ENCODE measurements at regions not wholly inside any gene's neighbourhood (a gene's known extent, or its start where the extent isn't known, plus 50 kb on each side); places are given as distances from the start of the nearest gene placed in this dataset.

- no peaks in the 10 kb centered on the region for H3K36me3 ChIP-seq (ENCODE audit: control insufficient read depth in 4 of 4, insufficient read depth in 3 of 4, low read depth in 1 of 4, low read length in 3 of 4)
- WGBS, result 86% methylated on average over 1 of the region's 1 CpG
- no peak overlapping the region for H3K4me3 ChIP-seq (ENCODE audit: low read depth in 1 of 3, low read length in 3 of 3)
- no peak overlapping the region for H3K27ac ChIP-seq (ENCODE audit: low read depth in 1 of 2, low read length in 2 of 2)
- no peaks in the 10 kb centered on the region for H3K9me3 ChIP-seq (ENCODE audit: control insufficient read depth in 4 of 4, low read length in 3 of 4)
- DNase-seq (ENCODE audit: low spot score), result no peak
- no peak overlapping the region for H3K9ac ChIP-seq (ENCODE audit: low read depth in 1 of 2, low read length in 2 of 2)
- TF ChIP-seq ZBTB33 (IDR thresholded peaks at IDR 0.05) (no peak), RXRA (IDR thresholded peaks at IDR 0.05) (no peak)
- H3K27me3 ChIP-seq (ENCODE audit: control insufficient read depth in 4 of 4, insufficient read depth in 4 of 4, low read length in 3 of 4), result no peaks in the 10 kb centered on the region
- no peaks in the 10 kb centered on the region for H3K4me1 ChIP-seq (ENCODE audit: control insufficient read depth in 4 of 4, insufficient read depth in 4 of 4, low read length in 3 of 4)
Measured at GRCh38 chr3:106290304-106290997, 421.6 kb upstream of the CBLB start.

GRCh38 chr3:106293161-106293560, 424.3 kb upstream of the CBLB start:
- no peaks in the 10 kb centered on the region for H3K27me3 ChIP-seq (ENCODE audit: control insufficient read depth in 4 of 4, insufficient read depth in 4 of 4, low read length in 3 of 4)
- H3K9me3 ChIP-seq (ENCODE audit: control insufficient read depth in 4 of 4, low read length in 3 of 4), result no peaks in the 10 kb centered on the region
- H3K4me3 ChIP-seq (ENCODE audit: low read depth in 1 of 3, low read length in 3 of 3), result no peak overlapping the region
- no peaks in the 10 kb centered on the region for H3K4me1 ChIP-seq (ENCODE audit: control insufficient read depth in 4 of 4, insufficient read depth in 4 of 4, low read length in 3 of 4)
- no peak for DNase-seq (ENCODE audit: low spot score)
- WGBS, result 77% methylated on average over 3 of the region's 3 CpGs
- TF ChIP-seq ATF3 (IDR thresholded peaks at IDR 0.05), result no peak
- H3K9ac ChIP-seq (ENCODE audit: low read depth in 1 of 2, low read length in 2 of 2), result no peak overlapping the region
- no peak overlapping the region for H3K27ac ChIP-seq (ENCODE audit: low read depth in 1 of 2, low read length in 2 of 2)
- no peaks in the 10 kb centered on the region for H3K36me3 ChIP-seq (ENCODE audit: control insufficient read depth in 4 of 4, insufficient read depth in 3 of 4, low read depth in 1 of 4, low read length in 3 of 4)

GRCh38 chr3:106294121-106294520, 425.3 kb upstream of the CBLB start:
- no peaks in the 10 kb centered on the region for H3K4me1 ChIP-seq (ENCODE audit: control insufficient read depth in 4 of 4, insufficient read depth in 4 of 4, low read length in 3 of 4)
- H3K27ac ChIP-seq (ENCODE audit: low read depth in 1 of 2, low read length in 2 of 2), result no peak overlapping the region
- no peak for DNase-seq (ENCODE audit: low spot score)
- H3K9ac ChIP-seq (ENCODE audit: low read depth in 1 of 2, low read length in 2 of 2), result no peak overlapping the region
- no peak overlapping the region for H3K4me3 ChIP-seq (ENCODE audit: low read depth in 1 of 3, low read length in 3 of 3)
- H3K9me3 ChIP-seq (ENCODE audit: control insufficient read depth in 4 of 4, low read length in 3 of 4), result no peaks in the 10 kb centered on the region
- no peaks in the 10 kb centered on the region for H3K27me3 ChIP-seq (ENCODE audit: control insufficient read depth in 4 of 4, insufficient read depth in 4 of 4, low read length in 3 of 4)
- H3K36me3 ChIP-seq (ENCODE audit: control insufficient read depth in 4 of 4, insufficient read depth in 3 of 4, low read depth in 1 of 4, low read length in 3 of 4), result no peaks in the 10 kb centered on the region
- TF ChIP-seq HNF4A (conservative IDR thresholded peaks at IDR 0.05), result no peak
- no peak for TF ChIP-seq MAX (IDR thresholded peaks at IDR 0.05)
- no peak for TF ChIP-seq RAD21 (IDR thresholded peaks at IDR 0.05)
- no peak for TF ChIP-seq JUND (IDR thresholded peaks at IDR 0.05)
- no peak for TF ChIP-seq ATF3 (IDR thresholded peaks at IDR 0.05)
- no peak for TF ChIP-seq RXRA (IDR thresholded peaks at IDR 0.05)
- TF ChIP-seq REST (IDR thresholded peaks at IDR 0.05), result no peak
- no peak for TF ChIP-seq HNF4G (IDR thresholded peaks at IDR 0.05)

Data from liver (tissue), 7 donors.